ENCODE measurements at regions not wholly inside any gene's neighbourhood (a gene's known extent, or its start where the extent isn't known, plus 50 kb on each side); places are given as distances from the start of the nearest gene placed in this dataset.
"Not testable (repeated sequence)": the region's sequence is repeated elsewhere in the genome, so short reads cannot be mapped to it uniquely, and the experiment has no call there.

DNA sequence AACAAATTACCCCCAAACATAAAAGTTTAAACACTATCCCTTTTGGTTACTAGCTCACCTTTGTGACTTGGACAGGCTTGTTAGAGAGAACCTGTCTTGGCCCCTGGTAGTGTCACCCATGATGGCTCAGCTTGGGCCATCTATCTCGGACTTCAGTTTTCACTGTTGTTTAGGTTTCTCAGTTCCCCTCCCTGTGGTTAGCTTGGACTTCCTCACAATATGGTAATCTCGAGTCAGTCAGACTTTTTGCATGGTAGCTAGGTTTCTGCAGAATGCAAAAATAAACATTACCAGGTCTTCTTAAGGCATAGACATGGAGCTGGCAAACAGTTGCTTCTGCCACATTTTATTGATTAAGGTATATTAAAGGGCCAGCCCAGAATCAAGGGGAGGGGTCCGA is 324.3 kb upstream of the RORB start:
- no peak for DNase-seq (ENCODE audit: low read depth)
- no peak overlapping the region for H3K4me3 ChIP-seq (ENCODE audit: control insufficient read depth, low read depth, low read length)
- TF ChIP-seq, protein P1, sequence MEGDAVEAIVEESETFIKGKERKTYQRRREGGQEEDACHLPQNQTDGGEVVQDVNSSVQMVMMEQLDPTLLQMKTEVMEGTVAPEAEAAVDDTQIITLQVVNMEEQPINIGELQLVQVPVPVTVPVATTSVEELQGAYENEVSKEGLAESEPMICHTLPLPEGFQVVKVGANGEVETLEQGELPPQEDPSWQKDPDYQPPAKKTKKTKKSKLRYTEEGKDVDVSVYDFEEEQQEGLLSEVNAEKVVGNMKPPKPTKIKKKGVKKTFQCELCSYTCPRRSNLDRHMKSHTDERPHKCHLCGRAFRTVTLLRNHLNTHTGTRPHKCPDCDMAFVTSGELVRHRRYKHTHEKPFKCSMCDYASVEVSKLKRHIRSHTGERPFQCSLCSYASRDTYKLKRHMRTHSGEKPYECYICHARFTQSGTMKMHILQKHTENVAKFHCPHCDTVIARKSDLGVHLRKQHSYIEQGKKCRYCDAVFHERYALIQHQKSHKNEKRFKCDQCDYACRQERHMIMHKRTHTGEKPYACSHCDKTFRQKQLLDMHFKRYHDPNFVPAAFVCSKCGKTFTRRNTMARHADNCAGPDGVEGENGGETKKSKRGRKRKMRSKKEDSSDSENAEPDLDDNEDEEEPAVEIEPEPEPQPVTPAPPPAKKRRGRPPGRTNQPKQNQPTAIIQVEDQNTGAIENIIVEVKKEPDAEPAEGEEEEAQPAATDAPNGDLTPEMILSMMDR (conservative IDR thresholded peaks at IDR 0.05; ENCODE audit: control insufficient read depth, insufficient read depth, low read depth, low read length): no peak

DNA sequence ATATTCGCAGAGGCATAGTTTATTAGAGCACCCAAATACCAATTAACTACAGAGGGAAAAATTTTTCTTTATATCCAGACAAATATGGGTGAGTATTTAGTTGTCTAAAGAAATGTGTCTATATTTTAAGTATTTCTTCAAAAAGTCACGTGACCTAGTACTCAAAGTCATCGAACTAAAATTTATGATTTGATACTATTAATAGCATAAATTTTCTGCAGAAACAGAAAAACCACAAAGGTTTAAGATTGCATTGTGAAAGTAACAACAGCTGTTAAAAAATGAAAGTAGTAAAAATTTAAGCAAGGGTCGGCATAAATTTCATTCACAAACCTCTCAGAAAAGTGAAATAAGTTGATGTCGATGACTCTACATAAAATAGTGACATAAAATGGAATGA is 323.9 kb upstream of the RORB start:
- no peak for DNase-seq (ENCODE audit: low read depth)
- TF ChIP-seq, protein P1 (conservative IDR thresholded peaks at IDR 0.05; ENCODE audit: control insufficient read depth, insufficient read depth, low read depth, low read length): no peak
- H3K4me3 ChIP-seq (ENCODE audit: control insufficient read depth, low read depth, low read length): no peak overlapping the region

DNA sequence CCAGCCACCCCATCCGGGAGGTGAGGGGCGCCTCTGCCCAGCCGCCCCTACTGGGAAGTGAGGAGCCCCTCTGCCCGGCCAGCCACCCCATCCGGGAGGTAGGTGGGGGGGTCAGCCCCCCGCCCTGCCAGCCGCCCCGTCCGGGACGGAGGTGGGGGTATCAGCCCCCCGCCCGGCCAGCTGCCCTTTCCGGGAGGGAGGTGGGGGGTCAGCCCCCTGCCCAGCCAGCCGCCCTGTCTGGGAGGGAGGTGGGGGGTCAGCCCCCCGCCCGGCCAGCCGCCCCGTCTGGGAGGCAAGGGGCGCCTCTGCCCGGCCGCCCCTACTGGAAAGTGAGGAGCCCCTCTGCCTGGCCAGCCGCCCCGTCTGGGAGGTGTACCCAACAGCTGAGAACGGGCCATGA is 299.4 kb upstream of the RORB start:
- not testable (repeated sequence) for H3K4me3 ChIP-seq (ENCODE audit: control insufficient read depth, low read depth, low read length); DNase-seq (ENCODE audit: low read depth)

DNA sequence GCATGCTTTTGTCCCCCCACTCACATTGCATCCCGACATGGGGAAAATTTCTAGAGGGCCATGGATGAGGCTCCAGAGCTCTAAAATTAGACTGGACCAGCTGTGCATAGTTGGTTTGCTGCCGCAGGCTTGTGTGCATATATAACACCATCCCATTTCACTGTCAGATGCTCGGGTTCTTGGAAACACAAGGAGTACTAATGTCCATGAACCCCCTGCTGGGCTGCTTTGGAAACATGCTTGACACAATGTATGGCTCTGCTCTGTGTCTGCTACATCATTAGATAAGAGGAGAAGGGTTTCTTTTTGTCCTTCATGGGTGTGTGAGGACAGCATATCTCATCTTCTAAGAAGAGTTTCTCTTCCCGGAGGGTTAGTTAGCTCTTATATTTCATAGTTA is 292.1 kb upstream of the RORB start:
- H3K4me3 ChIP-seq (ENCODE audit: control insufficient read depth, low read depth, low read length): no peak overlapping the region
- TF ChIP-seq, protein P1 (conservative IDR thresholded peaks at IDR 0.05; ENCODE audit: control insufficient read depth, insufficient read depth, low read depth, low read length): no peak
- DNase-seq (ENCODE audit: low read depth): no peak

DNA sequence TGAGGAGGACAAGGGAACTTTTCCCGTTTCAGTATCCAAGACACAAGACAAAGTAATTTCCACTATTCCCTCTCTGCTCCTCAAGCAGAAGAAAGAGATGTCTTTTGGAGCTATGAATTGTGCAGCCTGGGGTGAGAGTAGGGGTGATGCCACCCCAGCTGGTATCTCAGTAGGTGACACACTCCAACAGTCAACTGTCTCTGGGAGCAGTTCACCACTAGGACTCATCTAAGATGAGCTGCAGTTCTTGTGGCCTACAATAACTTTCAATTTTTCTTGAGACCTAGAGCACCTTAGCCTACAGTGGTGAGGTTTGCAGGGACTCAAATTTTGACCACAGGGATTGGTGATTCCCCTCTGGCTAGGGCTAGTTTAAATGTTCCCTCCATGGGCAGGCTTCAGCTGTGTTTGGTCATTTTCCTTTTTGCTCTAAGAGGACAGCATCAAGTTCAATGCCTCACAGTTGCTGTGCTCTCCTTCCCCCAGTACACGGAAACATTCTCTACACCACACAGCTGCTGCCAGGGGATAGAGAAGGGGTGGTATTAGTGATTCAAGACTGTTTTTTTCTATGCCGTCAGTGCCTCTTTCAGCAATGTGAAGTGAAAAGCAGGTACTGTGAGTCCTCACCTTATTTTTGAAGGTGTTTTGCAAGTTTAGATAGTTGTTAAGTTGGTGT is 278.6 kb upstream of the RORB start:
- no peak overlapping the region for H3K4me3 ChIP-seq (ENCODE audit: control insufficient read depth, low read depth, low read length)
- DNase-seq (ENCODE audit: low read depth): no peak
- TF ChIP-seq, protein P1 (conservative IDR thresholded peaks at IDR 0.05; ENCODE audit: control insufficient read depth, insufficient read depth, low read depth, low read length): no peak

DNA sequence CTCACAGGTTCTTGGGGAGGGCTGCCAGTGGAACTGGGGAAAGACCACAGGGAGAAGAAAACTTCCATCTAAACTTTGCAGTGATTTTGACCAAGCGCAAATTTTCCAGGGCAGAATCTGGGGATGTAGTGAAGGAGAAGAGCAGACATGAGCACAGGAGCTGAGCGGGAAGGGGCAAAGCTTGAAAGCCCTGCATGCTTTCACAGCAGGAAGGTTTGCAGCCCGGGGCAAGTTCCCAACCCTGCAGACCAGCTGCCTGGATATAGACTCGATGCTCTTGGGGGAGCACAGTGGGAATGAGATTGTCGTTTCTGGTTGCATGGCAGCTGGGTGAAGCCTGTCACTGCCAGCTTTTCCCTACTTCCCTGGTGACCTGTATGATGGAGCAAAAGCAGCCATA is 276.8 kb upstream of the RORB start:
- no peak for DNase-seq (ENCODE audit: low read depth)
- TF ChIP-seq, protein P1 (conservative IDR thresholded peaks at IDR 0.05; ENCODE audit: control insufficient read depth, insufficient read depth, low read depth, low read length): no peak
- H3K4me3 ChIP-seq (ENCODE audit: control insufficient read depth, low read depth, low read length): no peak overlapping the region

DNA sequence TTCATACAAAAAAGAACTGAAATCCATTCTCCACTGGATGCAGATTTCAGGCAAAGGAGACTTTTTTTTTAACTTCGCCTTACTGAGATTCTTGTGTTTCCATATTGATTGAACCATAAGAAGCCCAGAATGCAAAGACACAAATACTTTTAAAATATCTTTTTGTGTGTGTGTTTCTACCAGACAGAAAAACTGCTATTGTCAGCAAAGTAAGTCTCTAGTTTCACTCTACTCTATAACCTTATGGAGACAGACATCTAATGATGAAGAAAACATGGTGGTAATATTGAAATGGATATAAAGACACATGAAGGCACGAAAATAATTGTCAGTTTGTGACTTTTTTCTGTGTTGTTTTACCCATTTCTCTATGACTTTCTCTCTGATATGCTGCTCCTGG is 260.3 kb upstream of the RORB start:
- TF ChIP-seq, protein P1 (conservative IDR thresholded peaks at IDR 0.05; ENCODE audit: control insufficient read depth, insufficient read depth, low read depth, low read length): no peak
- no peak overlapping the region for H3K4me3 ChIP-seq (ENCODE audit: control insufficient read depth, low read depth, low read length)
- no peak for DNase-seq (ENCODE audit: low read depth)
